ENCODE measurements at regions not wholly inside any gene's neighbourhood (a gene's known extent, or its start where the extent isn't known, plus 50 kb on each side); places are given as distances from the start of the nearest gene placed in this dataset.
A peak's percentile ranks its signal among the peaks of the same experiment; 100 is the strongest.

DNA sequence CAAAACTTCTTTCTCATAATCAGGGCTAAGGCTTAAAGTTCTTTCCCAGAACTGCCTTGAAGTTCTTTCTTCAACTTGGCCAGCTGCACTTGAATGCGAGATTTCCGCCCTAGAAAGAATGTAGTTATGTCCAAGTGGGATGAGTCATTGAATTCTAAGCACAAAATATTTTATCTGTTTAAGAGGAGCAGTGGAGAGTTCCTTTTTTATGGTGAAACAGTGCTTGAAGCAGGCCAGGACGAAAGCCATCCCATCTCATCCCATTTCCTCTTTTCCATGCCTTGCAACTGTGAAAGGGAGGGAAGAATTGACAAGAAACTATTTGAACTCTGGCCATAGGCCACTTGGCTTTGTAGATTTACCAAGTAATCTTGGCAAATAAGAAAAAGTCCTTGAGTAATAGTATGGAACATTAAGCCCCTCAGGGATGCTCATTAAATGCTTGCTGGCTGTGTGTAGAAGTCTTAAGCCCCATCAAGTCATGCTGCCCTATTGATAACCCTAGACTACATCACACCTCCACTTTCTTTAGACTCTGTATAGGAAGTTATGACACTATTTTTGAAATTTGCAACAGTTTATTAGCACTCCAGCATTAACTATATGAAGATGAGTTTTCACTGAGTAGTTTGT is 174.5 kb downstream of the KCTD12 start:
- Histone ChIP-seq H3K27me3 (ENCODE audit: insufficient read depth, low read length) (no peaks in the 10 kb centered on the region), H3K36me3 (ENCODE audit: insufficient read depth, low read length) (no peaks in the 10 kb centered on the region), H3K4me1 (ENCODE audit: insufficient read depth, low read length) (peaks cover 17% of the 10 kb centered on the region), H3K9me3 (ENCODE audit: insufficient read depth, low read depth, low read length) (no peaks in the 10 kb centered on the region), H3K9ac (ENCODE audit: low read length) (no peak overlapping the region), H3K4me2 (ENCODE audit: low read length) (peak overlapping the region; percentile 53), H3K4me3 (ENCODE audit: insufficient read depth, low read depth, low read length) (no peak overlapping the region), H3K27ac (ENCODE audit: low read depth, low read length) (no peak overlapping the region), H2AFZ (ENCODE audit: low read depth, low read length) (no peak overlapping the region), H3K79me2 (ENCODE audit: insufficient read depth, low read length) (no peaks in the 10 kb centered on the region), H4K20me1 (ENCODE audit: insufficient read depth, low read length) (no peaks in the 10 kb centered on the region)
- DNase-seq (ENCODE audit: low read depth) (peak; percentile 92), FAIRE-seq (peak; percentile 96)
- H3K4me1 Mint-ChIP-seq (ENCODE audit: low read depth, unreplicated experiment): peaks cover 33% of the 10 kb centered on the region
- no peak overlapping the region for H3K4me3 Mint-ChIP-seq (ENCODE audit: unreplicated experiment)
- TF ChIP-seq EZH2 (IDR thresholded peaks at IDR 0.05; ENCODE audit: insufficient read depth, low read length): no peak
- TF ChIP-seq, protein P1, sequence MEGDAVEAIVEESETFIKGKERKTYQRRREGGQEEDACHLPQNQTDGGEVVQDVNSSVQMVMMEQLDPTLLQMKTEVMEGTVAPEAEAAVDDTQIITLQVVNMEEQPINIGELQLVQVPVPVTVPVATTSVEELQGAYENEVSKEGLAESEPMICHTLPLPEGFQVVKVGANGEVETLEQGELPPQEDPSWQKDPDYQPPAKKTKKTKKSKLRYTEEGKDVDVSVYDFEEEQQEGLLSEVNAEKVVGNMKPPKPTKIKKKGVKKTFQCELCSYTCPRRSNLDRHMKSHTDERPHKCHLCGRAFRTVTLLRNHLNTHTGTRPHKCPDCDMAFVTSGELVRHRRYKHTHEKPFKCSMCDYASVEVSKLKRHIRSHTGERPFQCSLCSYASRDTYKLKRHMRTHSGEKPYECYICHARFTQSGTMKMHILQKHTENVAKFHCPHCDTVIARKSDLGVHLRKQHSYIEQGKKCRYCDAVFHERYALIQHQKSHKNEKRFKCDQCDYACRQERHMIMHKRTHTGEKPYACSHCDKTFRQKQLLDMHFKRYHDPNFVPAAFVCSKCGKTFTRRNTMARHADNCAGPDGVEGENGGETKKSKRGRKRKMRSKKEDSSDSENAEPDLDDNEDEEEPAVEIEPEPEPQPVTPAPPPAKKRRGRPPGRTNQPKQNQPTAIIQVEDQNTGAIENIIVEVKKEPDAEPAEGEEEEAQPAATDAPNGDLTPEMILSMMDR (IDR thresholded peaks at IDR 0.05; ENCODE audit: insufficient read depth, low read depth, low read length): no peak
- no peaks in the 10 kb centered on the region for H3K27me3 Mint-ChIP-seq (ENCODE audit: low read depth, unreplicated experiment)
- H3K27ac Mint-ChIP-seq (ENCODE audit: unreplicated experiment): peak overlapping the region; percentile 60
- H3K9me3 Mint-ChIP-seq (ENCODE audit: unreplicated experiment): no peaks in the 10 kb centered on the region
- no peaks in the 10 kb centered on the region for H3K36me3 Mint-ChIP-seq (ENCODE audit: low read depth, unreplicated experiment)

DNA sequence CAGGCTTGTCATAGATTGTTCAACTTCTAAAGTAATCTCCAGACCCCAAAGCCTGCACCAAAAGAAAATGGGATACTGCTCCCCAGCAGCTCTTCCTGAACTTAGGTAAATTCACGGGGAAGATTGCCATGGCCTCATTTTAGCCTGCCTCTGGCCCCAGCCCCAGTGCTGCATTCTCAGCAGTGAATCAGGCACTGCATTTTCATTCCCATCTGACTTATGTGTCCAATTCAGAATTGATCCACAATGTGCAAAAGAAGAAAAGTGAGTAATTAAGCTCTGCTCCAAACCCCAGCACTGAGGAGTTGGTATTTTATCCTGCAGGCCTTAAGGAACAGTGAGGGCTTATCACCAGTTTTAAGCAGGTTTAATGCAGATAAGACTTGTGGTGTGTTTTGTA is 176.4 kb downstream of the KCTD12 start:
- Mint-ChIP-seq H3K4me3 (ENCODE audit: unreplicated experiment) (no peak overlapping the region), H3K27ac (ENCODE audit: unreplicated experiment) (peak overlapping the region; percentile 62)
- H2AFZ ChIP-seq (ENCODE audit: low read depth, low read length): no peak overlapping the region

More for the DNA sequence above, 176.4 kb downstream of the KCTD12 start:
- no peaks in the 10 kb centered on the region for H4K20me1 ChIP-seq (ENCODE audit: insufficient read depth, low read length)
- no peaks in the 10 kb centered on the region for H3K27me3 Mint-ChIP-seq (ENCODE audit: low read depth, unreplicated experiment)
- no peaks in the 10 kb centered on the region for H3K9me3 ChIP-seq (ENCODE audit: insufficient read depth, low read depth, low read length)
- TF ChIP-seq, protein P1 (IDR thresholded peaks at IDR 0.05; ENCODE audit: insufficient read depth, low read depth, low read length): no peak
- TF ChIP-seq EZH2 (IDR thresholded peaks at IDR 0.05; ENCODE audit: insufficient read depth, low read length): no peak
- H3K27me3 ChIP-seq (ENCODE audit: insufficient read depth, low read length): no peaks in the 10 kb centered on the region
- peak; percentile 18 for DNase-seq (ENCODE audit: low read depth)
- H3K4me1 Mint-ChIP-seq (ENCODE audit: low read depth, unreplicated experiment): peaks cover 33% of the 10 kb centered on the region
- no peak overlapping the region for H3K4me2 ChIP-seq (ENCODE audit: low read length)
- no peak overlapping the region for H3K9ac ChIP-seq (ENCODE audit: low read length)
- H3K4me1 ChIP-seq (ENCODE audit: insufficient read depth, low read length): peaks cover 17% of the 10 kb centered on the region
- H3K36me3 Mint-ChIP-seq (ENCODE audit: low read depth, unreplicated experiment): no peaks in the 10 kb centered on the region
- H3K36me3 ChIP-seq (ENCODE audit: insufficient read depth, low read length): no peaks in the 10 kb centered on the region
- no peak overlapping the region for H3K27ac ChIP-seq (ENCODE audit: low read depth, low read length)
- H3K9me3 Mint-ChIP-seq (ENCODE audit: unreplicated experiment): no peaks in the 10 kb centered on the region
- H3K4me3 ChIP-seq (ENCODE audit: insufficient read depth, low read depth, low read length): no peak overlapping the region
- peak; percentile 85 for FAIRE-seq
- no peaks in the 10 kb centered on the region for H3K79me2 ChIP-seq (ENCODE audit: insufficient read depth, low read length)
